Immature natural killer cell (primary cell): ENCODE measurements at regions not wholly inside any gene's neighbourhood (a gene's known extent, or its start where the extent isn't known, plus 50 kb on each side); places are given as distances from the start of the nearest gene placed in this dataset.

Source experiments
- DNase-seq, 3 donors: peaks; one replicate each; pipeline ENCODE4 v3.0.0; 2022; ENCODE audit warnings: mixed read lengths in 1 of 3
- H3K27ac Mint-ChIP-seq, 6 donors: one replicate each; pipeline ENCODE4 v1.8.0; 2020; ENCODE audit warnings: mixed read lengths in 6 of 6, mild to moderate bottlenecking in 5 of 6, inconsistent platforms in 4 of 6, moderate library complexity in 3 of 6
- H3K27me3 Mint-ChIP-seq, 3 donors: one replicate each; pipeline ENCODE4 v1.8.0; 2020 to 2021; ENCODE audit warnings: low read depth in 3 of 3, mild to moderate bottlenecking in 3 of 3, mixed read lengths in 3 of 3, moderate library complexity in 3 of 3, inconsistent platforms in 1 of 3
- H3K36me3 Mint-ChIP-seq, 3 donors: one replicate each; pipeline ENCODE4 v1.8.0; 2020; ENCODE audit warnings: mixed read lengths in 3 of 3, inconsistent platforms in 2 of 3, mild to moderate bottlenecking in 2 of 3
- H3K4me1 Mint-ChIP-seq, 2 donors: one replicate each; pipeline ENCODE4 v1.8.0; 2020; ENCODE audit warnings: inconsistent platforms in 2 of 2, mild to moderate bottlenecking in 2 of 2, mixed read lengths in 2 of 2, moderate library complexity in 1 of 2
- H3K4me3 Mint-ChIP-seq, 5 donors: one replicate each; pipeline ENCODE4 v1.8.0; 2020; ENCODE audit warnings: mild to moderate bottlenecking in 5 of 5, mixed read lengths in 5 of 5, inconsistent platforms in 3 of 5, moderate library complexity in 3 of 5
- H3K9me3 Mint-ChIP-seq, 6 donors: one replicate each; pipeline ENCODE4 v1.8.0; 2020; ENCODE audit warnings: mild to moderate bottlenecking in 6 of 6, mixed read lengths in 6 of 6, inconsistent platforms in 4 of 6, moderate library complexity in 3 of 6

- Mint-ChIP-seq H3K9me3 (peaks cover 3 to 17% (median 5%) of the 10 kb centered on the region in 6 donors), H3K27me3 (peaks cover 0 to 1% (median 0%) of the 10 kb centered on the region in 3 donors), H3K36me3 (peaks cover 3 to 5% (median 5%) of the 10 kb centered on the region in 3 donors), H3K27ac (no peak overlapping the region), H3K4me3 (peak overlapping the region; percentile 25 to 53 (median 35)), H3K4me1 (peaks cover 26 to 34% of the 10 kb centered on the region in 2 donors)
- peak; percentile 5 to 20 (median 7) for DNase-seq
These were observed 308.1 kb downstream of the ADGRL2 start for GRCh38 chr1:82108843-82109242.

GRCh38 chr1:82106672-82107071 lies 305.9 kb downstream of the ADGRL2 start:
- H3K4me3 Mint-ChIP-seq = no peak overlapping the region
- H3K4me1 Mint-ChIP-seq = peaks cover 26 to 34% of the 10 kb centered on the region in 2 donors
- peaks cover 3 to 8% (median 5%) of the 10 kb centered on the region in 3 donors for H3K36me3 Mint-ChIP-seq
- peaks cover 2 to 19% (median 6%) of the 10 kb centered on the region in 6 donors for H3K9me3 Mint-ChIP-seq
- H3K27me3 Mint-ChIP-seq = peaks cover 0 to 5% (median 0%) of the 10 kb centered on the region in 3 donors
- no peak overlapping the region for H3K27ac Mint-ChIP-seq
- no peak for DNase-seq

- no peak for DNase-seq
- Mint-ChIP-seq H3K27me3 (peaks cover 0 to 4% (median 4%) of the 10 kb centered on the region in 3 donors), H3K27ac (no peak overlapping the region), H3K36me3 (peaks cover 0 to 3% (median 0%) of the 10 kb centered on the region in 3 donors), H3K4me1 (no peaks in the 10 kb centered on the region), H3K9me3 (peaks cover 0 to 21% (median 10%) of the 10 kb centered on the region in 6 donors), H3K4me3 (no peak overlapping the region)
These were observed 298.4 kb downstream of the ADGRL2 start for GRCh38 chr1:82099170-82099569.

GRCh38 chr1:82094136-82094535 lies 293.4 kb downstream of the ADGRL2 start:
- Mint-ChIP-seq H3K27me3 (peaks cover 0 to 4% (median 1%) of the 10 kb centered on the region in 3 donors), H3K4me1 (no peaks in the 10 kb centered on the region), H3K27ac (no peak overlapping the region), H3K4me3 (no peak overlapping the region), H3K9me3 (peaks cover 0 to 21% (median 4%) of the 10 kb centered on the region in 6 donors), H3K36me3 (no peaks in the 10 kb centered on the region)
- DNase-seq = no peak

- DNase-seq = no peak
- Mint-ChIP-seq H3K4me3 (no peak overlapping the region), H3K27me3 (peaks cover 0 to 4% (median 1%) of the 10 kb centered on the region in 3 donors), H3K4me1 (no peaks in the 10 kb centered on the region), H3K27ac (no peak overlapping the region), H3K9me3 (peaks cover 0 to 21% (median 2%) of the 10 kb centered on the region in 6 donors), H3K36me3 (no peaks in the 10 kb centered on the region)
These were observed 291.0 kb downstream of the ADGRL2 start for GRCh38 chr1:82091729-82092128.

GRCh38 chr1:82091265-82091664 lies 290.5 kb downstream of the ADGRL2 start:
- Mint-ChIP-seq H3K27me3 (peaks cover 0 to 4% (median 1%) of the 10 kb centered on the region in 3 donors), H3K4me3 (no peak overlapping the region), H3K4me1 (no peaks in the 10 kb centered on the region), H3K27ac (no peak overlapping the region), H3K36me3 (no peaks in the 10 kb centered on the region), H3K9me3 (peaks cover 0 to 21% (median 2%) of the 10 kb centered on the region in 6 donors)
- no peak for DNase-seq

GRCh38 chr1:82090104-82090503 lies 289.4 kb downstream of the ADGRL2 start:
- peaks cover 0 to 3% (median 1%) of the 10 kb centered on the region in 3 donors for H3K27me3 Mint-ChIP-seq
- peaks cover 0 to 17% (median under 1%) of the 10 kb centered on the region in 6 donors for H3K9me3 Mint-ChIP-seq
- no peak overlapping the region for H3K27ac Mint-ChIP-seq
- H3K36me3 Mint-ChIP-seq = no peaks in the 10 kb centered on the region
- H3K4me3 Mint-ChIP-seq = no peak overlapping the region
- H3K4me1 Mint-ChIP-seq = no peaks in the 10 kb centered on the region
- DNase-seq = no peak

- Mint-ChIP-seq H3K4me3 (no peak overlapping the region), H3K27me3 (peaks cover 0 to 1% (median 0%) of the 10 kb centered on the region in 3 donors), H3K36me3 (no peaks in the 10 kb centered on the region), H3K9me3 (peaks cover 0 to 11% (median 3%) of the 10 kb centered on the region in 6 donors), H3K4me1 (no peaks in the 10 kb centered on the region), H3K27ac (no peak overlapping the region)
- no peak for DNase-seq
These were observed 286.0 kb downstream of the ADGRL2 start for GRCh38 chr1:82086739-82087138.

GRCh38 chr1:82079607-82080006 lies 278.9 kb downstream of the ADGRL2 start:
- peaks cover 3 to 9% (median 6%) of the 10 kb centered on the region in 6 donors for H3K9me3 Mint-ChIP-seq
- DNase-seq = no peak
- H3K4me1 Mint-ChIP-seq = no peaks in the 10 kb centered on the region
- no peak overlapping the region for H3K4me3 Mint-ChIP-seq
- no peaks in the 10 kb centered on the region for H3K36me3 Mint-ChIP-seq
- H3K27ac Mint-ChIP-seq = no peak overlapping the region
- H3K27me3 Mint-ChIP-seq = peaks cover 0 to 2% (median 1%) of the 10 kb centered on the region in 3 donors

- no peak for DNase-seq
- no peak overlapping the region for H3K27ac Mint-ChIP-seq
- H3K4me3 Mint-ChIP-seq = no peak overlapping the region
- no peaks in the 10 kb centered on the region for H3K36me3 Mint-ChIP-seq
- no peaks in the 10 kb centered on the region for H3K4me1 Mint-ChIP-seq
- peaks cover 3 to 13% (median 5%) of the 10 kb centered on the region in 6 donors for H3K9me3 Mint-ChIP-seq
- H3K27me3 Mint-ChIP-seq = peaks cover 0 to 3% (median 0%) of the 10 kb centered on the region in 3 donors
These were observed 272.9 kb downstream of the ADGRL2 start for GRCh38 chr1:82073659-82074058.

- no peaks in the 10 kb centered on the region for H3K36me3 Mint-ChIP-seq
- peaks cover 0 to 3% (median 0%) of the 10 kb centered on the region in 3 donors for H3K27me3 Mint-ChIP-seq
These were observed 272.3 kb downstream of the ADGRL2 start for GRCh38 chr1:82073071-82073470.

GRCh38 chr1:82065916-82066315 lies 265.2 kb downstream of the ADGRL2 start:
- peaks cover 0 to 2% (median 0%) of the 10 kb centered on the region in 3 donors for H3K27me3 Mint-ChIP-seq
- DNase-seq = no peak
- H3K9me3 Mint-ChIP-seq = peaks cover 3 to 29% (median 8%) of the 10 kb centered on the region in 6 donors
- no peaks in the 10 kb centered on the region for H3K36me3 Mint-ChIP-seq
- no peak overlapping the region for H3K4me3 Mint-ChIP-seq
- no peak overlapping the region for H3K27ac Mint-ChIP-seq
- H3K4me1 Mint-ChIP-seq = no peaks in the 10 kb centered on the region

More at GRCh38 chr1:82073071-82073470, 272.3 kb downstream of the ADGRL2 start:
- H3K4me1 Mint-ChIP-seq = no peaks in the 10 kb centered on the region
- H3K27ac Mint-ChIP-seq = no peak overlapping the region
- H3K4me3 Mint-ChIP-seq = no peak overlapping the region
- no peak for DNase-seq
- peaks cover 3 to 13% (median 5%) of the 10 kb centered on the region in 6 donors for H3K9me3 Mint-ChIP-seq

- peaks cover 0 to 2% (median 0%) of the 10 kb centered on the region in 3 donors for H3K27me3 Mint-ChIP-seq
- H3K4me3 Mint-ChIP-seq = no peak overlapping the region
- H3K27ac Mint-ChIP-seq = no peak overlapping the region
- no peak for DNase-seq
- H3K4me1 Mint-ChIP-seq = no peaks in the 10 kb centered on the region
- H3K36me3 Mint-ChIP-seq = no peaks in the 10 kb centered on the region
- peaks cover 6 to 41% (median 8%) of the 10 kb centered on the region in 6 donors for H3K9me3 Mint-ChIP-seq
These were observed 264.0 kb downstream of the ADGRL2 start for GRCh38 chr1:82064691-82065090.

- Mint-ChIP-seq H3K4me3 (no peak overlapping the region), H3K4me1 (no peaks in the 10 kb centered on the region), H3K36me3 (no peaks in the 10 kb centered on the region), H3K27ac (no peak overlapping the region), H3K9me3 (peaks cover 6 to 43% (median 12%) of the 10 kb centered on the region in 6 donors), H3K27me3 (peaks cover 0 to 5% (median 2%) of the 10 kb centered on the region in 3 donors)
- DNase-seq = no peak
These were observed 261.5 kb downstream of the ADGRL2 start for GRCh38 chr1:82062206-82062605.

GRCh38 chr1:82059959-82060358 lies 259.2 kb downstream of the ADGRL2 start:
- H3K4me1 Mint-ChIP-seq = no peaks in the 10 kb centered on the region
- peaks cover 0 to 5% (median 0%) of the 10 kb centered on the region in 3 donors for H3K27me3 Mint-ChIP-seq
- peaks cover 10 to 61% (median 26%) of the 10 kb centered on the region in 6 donors for H3K9me3 Mint-ChIP-seq
- DNase-seq = no peak
- H3K4me3 Mint-ChIP-seq = no peak overlapping the region
- peaks cover 0 to 3% (median 0%) of the 10 kb centered on the region in 3 donors for H3K36me3 Mint-ChIP-seq
- no peak overlapping the region for H3K27ac Mint-ChIP-seq
